ENCODE measurements at regions not wholly inside any gene's neighbourhood (a gene's known extent, or its start where the extent isn't known, plus 50 kb on each side); places are given as distances from the start of the nearest gene placed in this dataset.

DNA sequence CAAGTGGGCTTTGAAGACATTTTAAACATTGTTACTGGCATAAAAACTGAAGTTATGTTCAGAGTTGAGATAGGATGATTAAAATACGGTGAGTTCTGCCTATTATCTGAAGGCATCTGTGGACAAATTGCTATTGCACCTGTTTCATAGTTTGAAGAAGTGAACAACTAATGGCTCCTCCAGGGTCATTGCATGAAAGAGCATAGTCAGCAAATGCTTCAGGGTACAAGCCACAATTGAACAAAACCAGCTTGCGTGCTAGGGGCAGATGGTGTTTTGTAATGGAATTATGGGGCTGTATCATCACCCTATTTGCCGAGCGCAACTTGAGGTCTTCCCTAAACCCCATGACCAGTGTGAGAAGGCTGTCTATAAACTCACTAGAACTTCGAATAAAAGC, 369.1 kb downstream of the MTRR start:
- intact Hi-C loops (cut with micrococcal nuclease): no loop called here
- Mint-ChIP-seq H3K9me3 (no peaks in the 10 kb centered on the region), H3K36me3 (ENCODE audit: low read depth) (no peaks in the 10 kb centered on the region), H3K4me1 (ENCODE audit: low read depth) (no peaks in the 10 kb centered on the region), H3K4me3 (no peak overlapping the region), H3K27ac (no peak overlapping the region), H3K27me3 (ENCODE audit: low read depth) (no peaks in the 10 kb centered on the region)
- DNase-seq: no peak
- CTCF ChIA-PET: no interaction called here

DNA sequence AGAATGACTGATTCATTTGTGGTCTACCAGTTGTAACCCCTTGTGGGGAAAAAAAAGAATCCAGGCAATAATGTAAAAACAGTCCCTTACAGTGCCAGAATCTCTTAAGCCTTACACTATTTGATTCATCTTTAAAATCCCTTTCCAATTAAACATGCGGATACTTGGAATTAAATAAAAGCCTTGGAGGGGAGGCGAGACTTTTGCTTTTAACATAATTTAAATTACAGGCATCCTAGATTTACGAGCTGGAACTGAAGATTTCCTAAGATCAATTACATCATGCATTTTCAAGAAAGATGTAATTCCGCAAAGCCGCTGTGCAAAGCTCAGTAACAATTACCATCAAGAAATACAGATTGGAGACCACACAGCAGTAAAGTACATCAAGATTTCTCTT, 370.2 kb downstream of the MTRR start:
- no peaks in the 10 kb centered on the region for H3K27me3 Mint-ChIP-seq (ENCODE audit: low read depth)
- intact Hi-C loops (cut with micrococcal nuclease): no loop called here
- no peak for DNase-seq
- no peaks in the 10 kb centered on the region for H3K4me1 Mint-ChIP-seq (ENCODE audit: low read depth)
- H3K9me3 Mint-ChIP-seq: no peaks in the 10 kb centered on the region
- H3K36me3 Mint-ChIP-seq (ENCODE audit: low read depth): no peaks in the 10 kb centered on the region
- H3K4me3 Mint-ChIP-seq: no peak overlapping the region
- H3K27ac Mint-ChIP-seq: no peak overlapping the region
- CTCF ChIA-PET: no interaction called here

DNA sequence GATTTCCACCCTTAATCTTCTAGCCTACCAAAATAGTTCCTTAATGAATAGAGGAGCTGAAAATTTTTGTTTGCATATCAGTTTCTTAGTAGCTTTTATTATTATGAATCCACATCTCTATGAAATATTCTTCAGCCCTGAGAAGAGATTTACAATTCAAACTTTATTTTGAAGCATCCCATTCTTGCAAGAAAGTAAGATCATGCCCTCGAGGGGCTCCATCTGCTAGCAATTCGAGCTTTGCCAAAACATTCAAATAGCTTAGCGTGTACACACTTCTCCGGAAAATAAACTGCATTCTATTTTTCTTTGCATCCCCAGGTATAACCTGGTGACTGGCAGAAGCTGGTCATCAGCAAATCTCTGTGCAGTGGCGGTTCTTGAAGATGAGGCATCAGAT, 370.7 kb downstream of the MTRR start:
- intact Hi-C loops (cut with micrococcal nuclease): no loop called here
- Mint-ChIP-seq H3K36me3 (ENCODE audit: low read depth) (no peaks in the 10 kb centered on the region), H3K4me1 (ENCODE audit: low read depth) (no peaks in the 10 kb centered on the region), H3K4me3 (no peak overlapping the region), H3K27ac (no peak overlapping the region), H3K27me3 (ENCODE audit: low read depth) (no peaks in the 10 kb centered on the region), H3K9me3 (no peaks in the 10 kb centered on the region)
- CTCF ChIA-PET: no interaction called here
- DNase-seq: no peak

DNA sequence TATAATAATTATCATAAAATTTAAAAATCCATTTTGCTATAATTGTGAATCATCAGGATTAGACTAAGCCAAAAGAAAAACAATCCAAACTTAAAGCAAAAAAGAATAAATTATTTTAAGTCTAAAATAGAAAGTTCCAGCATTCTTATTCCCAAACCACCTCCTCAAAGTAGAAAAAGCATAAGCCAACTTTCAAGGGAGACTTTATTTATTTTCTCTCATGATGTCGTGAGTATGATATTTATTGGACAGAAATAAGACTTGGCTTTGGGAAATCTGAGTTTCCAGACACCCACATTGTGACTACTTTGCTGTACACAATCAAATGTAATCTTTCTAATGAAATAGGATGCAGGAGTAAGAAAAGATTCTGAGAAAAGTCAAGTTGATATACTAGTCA, 372.1 kb downstream of the MTRR start:
- Mint-ChIP-seq H3K27me3 (ENCODE audit: low read depth) (no peaks in the 10 kb centered on the region), H3K4me1 (ENCODE audit: low read depth) (no peaks in the 10 kb centered on the region), H3K9me3 (no peaks in the 10 kb centered on the region), H3K27ac (no peak overlapping the region), H3K36me3 (ENCODE audit: low read depth) (no peaks in the 10 kb centered on the region), H3K4me3 (no peak overlapping the region)
- intact Hi-C loops (cut with micrococcal nuclease): no loop called here
- no peak for DNase-seq
- CTCF ChIA-PET: no interaction called here

DNA sequence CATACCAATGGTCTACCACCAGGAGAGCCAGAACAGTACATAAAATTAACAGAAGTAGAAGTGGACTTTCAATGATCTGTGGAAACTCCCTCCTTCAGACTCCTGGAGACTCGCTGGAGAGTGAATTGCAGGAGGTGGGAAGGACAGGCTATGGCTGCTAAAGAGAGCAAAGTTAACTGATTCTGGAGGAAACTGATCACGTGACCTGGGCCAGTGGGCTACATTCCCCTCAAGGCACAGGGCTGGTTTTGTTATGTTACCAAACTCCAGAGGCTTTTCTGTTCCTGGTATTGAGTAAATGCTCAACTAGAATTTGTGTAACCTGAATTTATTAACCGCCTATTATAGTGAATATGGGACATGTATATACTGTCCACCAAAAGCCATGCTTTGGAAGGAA, 372.6 kb downstream of the MTRR start:
- H3K27ac Mint-ChIP-seq: no peak overlapping the region
- intact Hi-C loops (cut with micrococcal nuclease): no loop called here
- no peaks in the 10 kb centered on the region for H3K4me1 Mint-ChIP-seq (ENCODE audit: low read depth)
- H3K27me3 Mint-ChIP-seq (ENCODE audit: low read depth): no peaks in the 10 kb centered on the region
- H3K36me3 Mint-ChIP-seq (ENCODE audit: low read depth): no peaks in the 10 kb centered on the region
- no peak for DNase-seq
- H3K4me3 Mint-ChIP-seq: no peak overlapping the region
- H3K9me3 Mint-ChIP-seq: no peaks in the 10 kb centered on the region
- CTCF ChIA-PET: no interaction called here

DNA sequence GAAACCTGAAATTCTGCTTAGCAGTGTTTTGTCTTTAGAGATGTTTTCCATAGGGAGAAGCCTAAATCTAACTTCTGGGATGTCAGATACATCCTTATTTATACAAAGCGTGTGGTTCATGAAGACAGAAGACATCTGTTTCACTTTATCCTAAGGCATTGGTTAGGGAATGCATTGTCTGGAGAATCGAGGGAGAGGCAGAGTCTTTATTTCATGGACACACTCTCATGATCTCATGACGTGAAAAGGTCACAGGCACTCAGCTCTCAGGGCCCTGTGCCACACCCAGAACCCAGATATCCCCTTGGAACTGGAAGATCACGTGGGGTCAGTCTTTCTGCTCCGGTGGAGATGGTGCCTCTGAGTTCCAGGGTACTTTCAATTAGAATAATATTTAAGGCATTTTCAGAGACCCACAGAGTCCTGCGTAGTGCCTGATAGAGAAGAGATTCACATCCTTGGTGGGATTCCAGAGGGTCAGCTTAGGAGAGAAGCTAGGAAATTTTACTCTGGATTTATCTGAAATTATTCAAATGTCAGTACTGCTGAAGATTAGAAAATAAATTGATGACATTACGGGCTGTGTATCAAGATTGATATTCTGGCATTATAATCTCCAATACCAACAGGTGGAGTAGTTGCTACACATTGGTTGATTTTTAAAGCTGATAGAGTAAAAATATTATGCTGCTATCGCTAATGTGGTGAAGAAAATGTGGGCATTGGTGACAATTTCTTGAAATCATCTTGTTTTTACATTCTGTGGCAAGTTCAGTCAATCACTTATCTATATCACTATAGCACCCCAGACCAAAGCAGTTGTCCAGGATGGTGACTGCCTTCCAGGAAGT, 378.3 kb downstream of the MTRR start:
- Mint-ChIP-seq H3K36me3 (ENCODE audit: low read depth) (no peaks in the 10 kb centered on the region), H3K27ac (no peak overlapping the region), H3K27me3 (ENCODE audit: low read depth) (no peaks in the 10 kb centered on the region), H3K9me3 (peaks cover 2% of the 10 kb centered on the region), H3K4me3 (no peak overlapping the region), H3K4me1 (ENCODE audit: low read depth) (no peaks in the 10 kb centered on the region)
- CTCF ChIA-PET: no interaction called here
- no peak for DNase-seq
- intact Hi-C loops (cut with micrococcal nuclease): no loop called here

DNA sequence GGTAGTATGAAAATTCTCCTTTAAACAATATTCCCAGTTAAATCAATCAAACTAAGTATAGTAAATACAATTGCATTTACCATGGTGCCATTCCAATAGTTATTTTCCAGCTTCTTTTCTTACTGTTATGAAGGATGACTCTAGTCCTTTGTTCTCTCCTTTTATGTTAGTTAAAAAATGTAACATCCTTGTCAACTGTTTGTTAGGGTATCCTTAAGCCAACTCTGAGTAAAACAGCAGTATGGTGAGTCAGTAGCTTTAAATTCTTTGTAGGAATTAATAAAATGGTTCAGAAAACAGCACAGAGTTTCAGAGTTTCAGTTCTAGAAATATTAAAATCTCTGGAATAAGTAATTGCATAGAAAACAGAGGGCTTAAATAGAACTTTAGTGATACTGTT, 384.4 kb downstream of the MTRR start:
- Mint-ChIP-seq H3K27ac (no peak overlapping the region), H3K36me3 (ENCODE audit: low read depth) (no peaks in the 10 kb centered on the region), H3K9me3 (peaks cover 2% of the 10 kb centered on the region), H3K27me3 (ENCODE audit: low read depth) (no peaks in the 10 kb centered on the region), H3K4me3 (no peak overlapping the region), H3K4me1 (ENCODE audit: low read depth) (no peaks in the 10 kb centered on the region)
- CTCF ChIA-PET: interaction anchor here (0.7 kb wide), 1 partner anchor 691 kb away, joined by 3 read pairs; no protein-coding TSS in a partner anchor
- no peak for DNase-seq
- intact Hi-C loops (cut with micrococcal nuclease): no loop called here

DNA sequence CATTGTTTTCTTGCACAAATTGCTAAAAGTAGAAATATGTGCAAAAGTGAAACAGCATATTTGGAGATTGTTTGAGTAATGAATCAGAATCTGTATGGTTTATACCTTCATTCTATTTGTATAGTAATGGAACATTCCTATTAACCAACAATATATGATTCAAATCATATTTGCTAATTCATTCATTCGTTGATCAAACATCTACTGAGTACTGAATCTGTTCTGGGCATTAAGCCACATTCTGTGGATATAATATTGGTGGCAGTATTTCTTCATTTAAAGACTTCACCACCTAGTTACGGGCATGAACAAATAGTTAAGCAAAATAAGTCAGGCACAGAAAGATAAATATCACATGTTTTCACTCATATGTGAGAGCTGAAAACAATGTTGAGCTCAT, 385.7 kb downstream of the MTRR start:
- no peak for DNase-seq
- H3K9me3 Mint-ChIP-seq: peaks cover 4% of the 10 kb centered on the region
- H3K27ac Mint-ChIP-seq: no peak overlapping the region
- no peaks in the 10 kb centered on the region for H3K4me1 Mint-ChIP-seq (ENCODE audit: low read depth)
- no peaks in the 10 kb centered on the region for H3K36me3 Mint-ChIP-seq (ENCODE audit: low read depth)
- H3K4me3 Mint-ChIP-seq: no peak overlapping the region
- intact Hi-C loops (cut with micrococcal nuclease): no loop called here
- CTCF ChIA-PET: no interaction called here
- H3K27me3 Mint-ChIP-seq (ENCODE audit: low read depth): no peaks in the 10 kb centered on the region

DNA sequence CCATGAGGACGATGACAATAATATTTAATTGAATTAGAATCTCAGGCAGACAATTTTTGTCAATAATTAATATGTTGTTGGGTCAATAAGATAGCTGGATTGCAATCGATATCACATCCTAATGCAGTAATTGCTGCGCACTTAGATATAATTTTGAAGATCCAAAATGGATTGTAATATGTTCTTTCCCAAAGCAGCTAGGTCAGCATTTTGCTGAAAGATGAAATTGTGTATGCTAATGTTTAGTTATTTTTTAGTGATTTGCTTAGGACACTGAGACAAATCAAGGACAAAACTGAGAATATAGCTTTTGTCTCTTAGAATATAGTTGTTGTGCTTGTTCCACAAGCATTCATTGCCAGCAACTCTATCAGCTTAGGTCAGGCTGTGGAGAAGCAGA, 389.9 kb downstream of the MTRR start:
- no peak for DNase-seq
- Mint-ChIP-seq H3K9me3 (peaks cover 5% of the 10 kb centered on the region), H3K27ac (no peak overlapping the region), H3K36me3 (ENCODE audit: low read depth) (no peaks in the 10 kb centered on the region), H3K4me1 (ENCODE audit: low read depth) (no peaks in the 10 kb centered on the region), H3K27me3 (ENCODE audit: low read depth) (no peaks in the 10 kb centered on the region), H3K4me3 (no peak overlapping the region)
- CTCF ChIA-PET: no interaction called here
- intact Hi-C loops (cut with micrococcal nuclease): no loop called here

DNA sequence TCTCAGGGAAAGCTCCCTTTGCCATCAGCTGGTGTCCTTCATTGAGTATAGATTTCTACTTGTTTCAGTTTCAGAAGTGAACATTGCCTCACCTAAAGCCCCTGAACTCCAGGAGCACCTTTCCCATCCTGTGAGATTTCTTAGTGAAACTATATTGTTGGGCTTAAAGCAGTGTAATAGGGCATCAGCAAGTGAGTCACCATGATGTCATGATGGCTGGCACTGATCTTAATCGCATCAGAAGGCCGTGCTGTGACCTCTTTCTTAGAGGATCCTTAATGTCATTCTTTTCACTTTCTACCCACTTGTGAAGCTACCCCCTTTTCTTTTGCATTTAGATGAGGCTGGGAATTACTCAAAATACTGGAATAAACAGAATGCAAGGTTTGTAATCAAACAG, 401.3 kb downstream of the MTRR start:
- CTCF ChIA-PET: no interaction called here
- H3K4me1 Mint-ChIP-seq (ENCODE audit: low read depth): no peaks in the 10 kb centered on the region

DNA sequence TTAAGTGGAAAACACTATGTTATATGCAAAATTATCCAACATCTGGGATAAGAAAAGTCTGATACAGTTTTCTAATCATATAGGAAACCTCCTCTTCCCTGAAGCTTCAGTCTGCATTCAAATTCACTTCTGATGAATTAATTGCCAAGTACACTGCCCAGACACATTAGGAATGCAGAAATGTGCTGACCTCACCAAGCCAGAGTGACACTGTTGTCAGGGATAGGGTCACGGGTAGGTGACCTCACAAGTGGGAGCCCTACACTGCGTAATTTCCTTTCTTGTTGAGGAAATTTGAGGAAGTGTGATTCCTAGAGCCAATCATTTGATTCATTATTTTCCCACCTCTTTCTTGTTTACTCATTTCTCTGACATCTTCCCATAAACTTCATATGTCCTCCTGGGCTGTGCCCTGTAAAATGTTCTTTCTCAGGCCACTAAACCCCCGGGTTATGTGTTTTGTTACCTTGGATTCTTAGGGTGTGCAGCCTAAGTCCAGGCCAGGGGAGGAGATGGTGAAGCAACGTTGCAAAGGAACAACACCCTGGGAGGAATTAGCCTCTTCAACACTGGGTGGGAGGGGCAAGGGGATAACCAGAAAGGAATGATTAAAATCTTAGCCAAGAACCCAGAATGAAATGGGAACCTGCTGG, 411.9 kb downstream of the MTRR start:
- no peaks in the 10 kb centered on the region for H3K36me3 Mint-ChIP-seq (ENCODE audit: low read depth)
- H3K27me3 Mint-ChIP-seq (ENCODE audit: low read depth): no peaks in the 10 kb centered on the region
- intact Hi-C loops (cut with micrococcal nuclease): no loop called here
- H3K4me1 Mint-ChIP-seq (ENCODE audit: low read depth): no peaks in the 10 kb centered on the region
- CTCF ChIA-PET: no interaction called here
- peaks cover 3% of the 10 kb centered on the region for H3K9me3 Mint-ChIP-seq
- no peak overlapping the region for H3K27ac Mint-ChIP-seq
- no peak for DNase-seq
- H3K4me3 Mint-ChIP-seq: no peak overlapping the region

More for the DNA sequence above, 401.3 kb downstream of the MTRR start:
- H3K9me3 Mint-ChIP-seq: peaks cover 8% of the 10 kb centered on the region
- H3K27ac Mint-ChIP-seq: no peak overlapping the region
- H3K27me3 Mint-ChIP-seq (ENCODE audit: low read depth): no peaks in the 10 kb centered on the region
- DNase-seq: no peak
- H3K4me3 Mint-ChIP-seq: no peak overlapping the region
- intact Hi-C loops (cut with micrococcal nuclease): no loop called here
- H3K36me3 Mint-ChIP-seq (ENCODE audit: low read depth): no peaks in the 10 kb centered on the region

DNA sequence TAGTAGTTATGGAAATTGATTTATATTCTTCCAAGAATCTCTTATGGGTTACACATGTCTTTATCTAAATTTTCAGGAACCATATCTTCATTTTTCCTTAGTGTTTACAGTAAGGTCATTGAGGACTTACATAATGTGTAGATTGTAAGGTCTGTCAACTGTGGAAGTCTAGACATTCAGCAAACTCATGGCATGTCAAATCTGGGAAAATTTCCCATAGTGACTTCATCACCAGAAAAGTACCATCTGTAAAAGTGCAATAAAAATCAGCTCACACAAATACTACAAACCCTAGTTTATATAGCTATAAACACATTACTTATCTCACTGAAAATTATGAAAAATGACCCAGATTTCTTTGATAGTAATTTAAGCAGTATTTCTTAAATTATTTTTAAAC, 419.4 kb downstream of the MTRR start:
- no peak for DNase-seq
- H3K4me1 Mint-ChIP-seq (ENCODE audit: low read depth): no peaks in the 10 kb centered on the region
- CTCF ChIA-PET: no interaction called here
- intact Hi-C loops (cut with micrococcal nuclease): no loop called here
- H3K27ac Mint-ChIP-seq: no peak overlapping the region
- peaks cover under 1% of the 10 kb centered on the region for H3K9me3 Mint-ChIP-seq
- H3K4me3 Mint-ChIP-seq: no peak overlapping the region
- H3K27me3 Mint-ChIP-seq (ENCODE audit: low read depth): no peaks in the 10 kb centered on the region
- H3K36me3 Mint-ChIP-seq (ENCODE audit: low read depth): no peaks in the 10 kb centered on the region

DNA sequence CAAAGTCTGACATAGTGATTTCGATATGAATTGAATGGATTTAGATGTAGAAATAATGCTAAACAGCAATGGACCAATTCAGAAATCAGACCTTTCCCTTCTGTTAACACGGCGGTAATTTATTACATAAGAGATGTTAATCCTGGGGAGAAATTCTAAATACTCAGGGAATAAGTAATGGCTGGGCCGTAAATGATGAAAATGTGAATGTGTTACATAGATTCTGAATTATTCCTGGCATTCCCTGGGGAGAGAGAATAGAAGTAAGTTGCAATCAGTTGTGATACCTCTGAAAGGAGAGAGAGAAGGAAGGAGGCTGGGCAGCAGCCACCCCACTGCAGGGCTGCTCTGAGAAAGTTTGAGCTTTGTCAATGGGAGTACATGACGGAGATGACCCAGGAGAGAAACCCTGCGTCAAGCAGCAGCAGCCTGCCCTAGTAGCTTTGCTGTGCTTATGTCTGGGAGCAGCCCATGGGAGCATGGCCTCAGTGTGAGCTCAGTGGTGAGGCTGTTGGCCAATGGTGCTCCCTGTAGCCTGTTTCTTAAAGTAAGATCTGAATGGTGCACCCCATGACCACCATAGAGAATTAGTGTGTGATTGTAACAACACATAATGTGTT, 420.1 kb downstream of the MTRR start:
- CTCF ChIA-PET: no interaction called here
- Mint-ChIP-seq H3K4me3 (no peak overlapping the region), H3K27ac (no peak overlapping the region), H3K27me3 (ENCODE audit: low read depth) (no peaks in the 10 kb centered on the region), H3K9me3 (peaks cover 3% of the 10 kb centered on the region), H3K4me1 (ENCODE audit: low read depth) (no peaks in the 10 kb centered on the region), H3K36me3 (ENCODE audit: low read depth) (no peaks in the 10 kb centered on the region)
- intact Hi-C loops (cut with micrococcal nuclease): no loop called here
- no peak for DNase-seq

Measured in activated naive CD4-positive, alpha-beta T cell treated with anti-CD3 and anti-CD28 coated beads for 36 hours (primary cell).